NCI-H2227 (cell line): ENCODE measurements at regions not wholly inside any gene's neighbourhood (a gene's known extent, or its start where the extent isn't known, plus 50 kb on each side); places are given as distances from the start of the nearest gene placed in this dataset.
"Not testable (repeated sequence)": the region's sequence is repeated elsewhere in the genome, so short reads cannot be mapped to it uniquely, and the experiment has no call there.

Source experiments
- DNase-seq: peaks from one replicate; lab custom pipeline; 2025; ENCODE audit not compliant: unreplicated experiment; lab: John Stamatoyannopoulos, UW

- DNase-seq: no peak
Measured at GRCh38 chr7:17083392-17084165, 201.8 kb upstream of the AGR3 start.

- DNase-seq: no peak
Measured at GRCh38 chr7:17084166-17084475, 202.3 kb upstream of the AGR3 start.

- DNase-seq: no peak
Measured at GRCh38 chr7:17085186-17085585, 203.4 kb upstream of the AGR3 start.

- no peak for DNase-seq
Measured at GRCh38 chr7:17086403-17086802, 204.6 kb upstream of the AGR3 start.

GRCh38 chr7:17090751-17091150 is 207.7 kb upstream of the AHR start:
- DNase-seq: no peak

GRCh38 chr7:17093461-17093860 is 205.0 kb upstream of the AHR start:
- DNase-seq: no peak

- DNase-seq: no peak
Measured at GRCh38 chr7:17094963-17095574, 203.4 kb upstream of the AHR start.

- DNase-seq: no peak
Measured at GRCh38 chr7:17095931-17096330, 202.5 kb upstream of the AHR start.

GRCh38 chr7:17097668-17098297 is 200.7 kb upstream of the AHR start:
- DNase-seq: no peak

GRCh38 chr7:17098515-17098914 is 199.9 kb upstream of the AHR start:
- DNase-seq: no peak

GRCh38 chr7:17099083-17099973 is 199.1 kb upstream of the AHR start:
- DNase-seq: no peak

GRCh38 chr7:17099974-17100509 is 198.4 kb upstream of the AHR start:
- not testable (repeated sequence) for DNase-seq

GRCh38 chr7:17101207-17101696 is 197.2 kb upstream of the AHR start:
- DNase-seq: no peak

GRCh38 chr7:17103170-17103569 is 195.3 kb upstream of the AHR start:
- DNase-seq: no peak

- no peak for DNase-seq
Measured at GRCh38 chr7:17103984-17104383, 194.5 kb upstream of the AHR start.

- DNase-seq: no peak
Measured at GRCh38 chr7:17104419-17104818, 194.0 kb upstream of the AHR start.

- DNase-seq: no peak
Measured at GRCh38 chr7:17105701-17106100, 192.8 kb upstream of the AHR start.

GRCh38 chr7:17108049-17108584 is 190.3 kb upstream of the AHR start:
- no peak for DNase-seq

GRCh38 chr7:17109020-17109419 is 189.4 kb upstream of the AHR start:
- DNase-seq: no peak

- not testable (repeated sequence) for DNase-seq
Measured at GRCh38 chr7:17113770-17114169, 184.7 kb upstream of the AHR start.

GRCh38 chr7:17118412-17118811 is 180.0 kb upstream of the AHR start:
- DNase-seq: no peak
